OCI-LY3 (cell line): ENCODE measurements at regions not wholly inside any gene's neighbourhood (a gene's known extent, or its start where the extent isn't known, plus 50 kb on each side); places are given as distances from the start of the nearest gene placed in this dataset.

Experiments
- CTCF ChIP-seq: fragments of 200-600, 300-600 bp; sonication (generic); IDR thresholded peaks from 2 replicates; pipeline ENCODE4 v1.5.1; 2014; ENCODE audit warnings: antibody characterized with exemption, low read length, low read depth
- EZH2phosphoT487 ChIP-seq: fragments of 200-600 bp; shearing (Covaris generic); IDR thresholded peaks from 2 replicates; pipeline ENCODE4 v1.6.1; 2018; ENCODE audit warnings: antibody characterized with exemption, mixed run types, low read depth

GRCh38 chr5:6118691-6119090 lies 259.7 kb downstream of the MED10 start:
- TF ChIP-seq CTCF (no peak), EZH2phosphoT487 (no peak)
